ENCODE measurements at regions not wholly inside any gene's neighbourhood (a gene's known extent, or its start where the extent isn't known, plus 50 kb on each side); places are given as distances from the start of the nearest gene placed in this dataset.

DNA sequence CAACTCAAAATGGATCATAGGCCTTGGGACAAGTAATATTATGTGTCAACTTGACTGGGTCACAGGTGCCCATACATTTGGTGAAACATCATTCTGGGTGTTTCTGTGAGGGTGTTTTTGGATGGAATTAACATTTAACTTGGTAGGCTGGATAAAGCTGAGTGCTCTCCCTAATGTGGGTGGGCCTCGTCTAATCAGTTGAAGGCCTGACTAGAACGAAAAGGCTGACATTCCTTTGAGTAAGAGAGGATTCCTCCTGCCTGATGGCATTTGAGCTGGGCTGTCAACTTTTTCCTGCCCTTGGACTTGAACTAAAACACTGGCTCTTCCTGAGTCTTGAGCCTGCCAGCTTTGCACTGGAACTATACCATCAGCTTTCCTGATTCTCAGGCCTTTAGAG, 93.4 kb upstream of the ESRRB start:
- TF ChIP-seq, protein P1, sequence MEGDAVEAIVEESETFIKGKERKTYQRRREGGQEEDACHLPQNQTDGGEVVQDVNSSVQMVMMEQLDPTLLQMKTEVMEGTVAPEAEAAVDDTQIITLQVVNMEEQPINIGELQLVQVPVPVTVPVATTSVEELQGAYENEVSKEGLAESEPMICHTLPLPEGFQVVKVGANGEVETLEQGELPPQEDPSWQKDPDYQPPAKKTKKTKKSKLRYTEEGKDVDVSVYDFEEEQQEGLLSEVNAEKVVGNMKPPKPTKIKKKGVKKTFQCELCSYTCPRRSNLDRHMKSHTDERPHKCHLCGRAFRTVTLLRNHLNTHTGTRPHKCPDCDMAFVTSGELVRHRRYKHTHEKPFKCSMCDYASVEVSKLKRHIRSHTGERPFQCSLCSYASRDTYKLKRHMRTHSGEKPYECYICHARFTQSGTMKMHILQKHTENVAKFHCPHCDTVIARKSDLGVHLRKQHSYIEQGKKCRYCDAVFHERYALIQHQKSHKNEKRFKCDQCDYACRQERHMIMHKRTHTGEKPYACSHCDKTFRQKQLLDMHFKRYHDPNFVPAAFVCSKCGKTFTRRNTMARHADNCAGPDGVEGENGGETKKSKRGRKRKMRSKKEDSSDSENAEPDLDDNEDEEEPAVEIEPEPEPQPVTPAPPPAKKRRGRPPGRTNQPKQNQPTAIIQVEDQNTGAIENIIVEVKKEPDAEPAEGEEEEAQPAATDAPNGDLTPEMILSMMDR (IDR thresholded peaks at IDR 0.05; ENCODE audit: low read depth, low read length), result no peak
- no peak for TF ChIP-seq POLR2A (IDR thresholded peaks at IDR 0.05; ENCODE audit: extremely low read depth, insufficient read length)
- TF ChIP-seq, protein P2, sequence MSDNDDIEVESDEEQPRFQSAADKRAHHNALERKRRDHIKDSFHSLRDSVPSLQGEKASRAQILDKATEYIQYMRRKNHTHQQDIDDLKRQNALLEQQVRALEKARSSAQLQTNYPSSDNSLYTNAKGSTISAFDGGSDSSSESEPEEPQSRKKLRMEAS (IDR thresholded peaks at IDR 0.05; ENCODE audit: low read depth, low read length), result no peak
- TF ChIP-seq MYC (IDR thresholded peaks at IDR 0.05; ENCODE audit: low read depth, low read length), result no peak
